Body of pancreas (tissue), 4 donors: ENCODE measurements at regions not wholly inside any gene's neighbourhood (a gene's known extent, or its start where the extent isn't known, plus 50 kb on each side); places are given as distances from the start of the nearest gene placed in this dataset.

ENCODE experiments used
- POLR2A ChIP-seq, 3 donors: fragments of 450-650 bp; IDR thresholded peaks; one replicate each; pipeline ENCODE4 v1.6.1; 2016; ENCODE audit warnings: antibody characterized with exemption in 3 of 3, mild to moderate bottlenecking in 2 of 3
- TF ChIP-seq, protein P1 (sequence below), 7 experiments: fragments of 450-650 bp in 4 of 7; fragments of 200-600 bp in 3 of 7; sonication (generic) in 3 of 7; IDR thresholded peaks; one replicate each; pipeline ENCODE4 v1.5.1; 2016 to 2019; ENCODE audit warnings: antibody characterized with exemption in 7 of 7

DNA sequence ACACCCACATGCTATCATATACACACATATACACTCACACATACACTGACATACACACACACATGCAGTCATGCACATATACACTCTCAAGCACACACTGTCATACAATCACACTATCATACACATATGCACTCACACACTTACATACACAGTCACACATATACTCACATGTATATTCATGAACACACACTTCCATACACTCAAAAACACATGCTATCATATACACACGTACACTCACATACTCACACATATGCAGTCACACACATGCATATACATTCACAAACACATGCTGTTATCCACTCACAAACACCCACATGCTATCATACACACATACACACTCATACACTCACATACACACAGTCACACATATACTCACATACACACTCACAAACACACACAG is 71.0 kb upstream of the PLXNA4 start:
- TF ChIP-seq, protein P1, sequence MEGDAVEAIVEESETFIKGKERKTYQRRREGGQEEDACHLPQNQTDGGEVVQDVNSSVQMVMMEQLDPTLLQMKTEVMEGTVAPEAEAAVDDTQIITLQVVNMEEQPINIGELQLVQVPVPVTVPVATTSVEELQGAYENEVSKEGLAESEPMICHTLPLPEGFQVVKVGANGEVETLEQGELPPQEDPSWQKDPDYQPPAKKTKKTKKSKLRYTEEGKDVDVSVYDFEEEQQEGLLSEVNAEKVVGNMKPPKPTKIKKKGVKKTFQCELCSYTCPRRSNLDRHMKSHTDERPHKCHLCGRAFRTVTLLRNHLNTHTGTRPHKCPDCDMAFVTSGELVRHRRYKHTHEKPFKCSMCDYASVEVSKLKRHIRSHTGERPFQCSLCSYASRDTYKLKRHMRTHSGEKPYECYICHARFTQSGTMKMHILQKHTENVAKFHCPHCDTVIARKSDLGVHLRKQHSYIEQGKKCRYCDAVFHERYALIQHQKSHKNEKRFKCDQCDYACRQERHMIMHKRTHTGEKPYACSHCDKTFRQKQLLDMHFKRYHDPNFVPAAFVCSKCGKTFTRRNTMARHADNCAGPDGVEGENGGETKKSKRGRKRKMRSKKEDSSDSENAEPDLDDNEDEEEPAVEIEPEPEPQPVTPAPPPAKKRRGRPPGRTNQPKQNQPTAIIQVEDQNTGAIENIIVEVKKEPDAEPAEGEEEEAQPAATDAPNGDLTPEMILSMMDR (IDR thresholded peaks at IDR 0.05), result no peak
- no peak for TF ChIP-seq POLR2A (IDR thresholded peaks at IDR 0.05)
